Neural progenitor cell (in vitro differentiated cells): ENCODE measurements at regions not wholly inside any gene's neighbourhood (a gene's known extent, or its start where the extent isn't known, plus 50 kb on each side); places are given as distances from the start of the nearest gene placed in this dataset.

ENCODE experiments used
- DNase-seq: peaks from one replicate; pipeline ENCODE4 v3.0.0-alpha.2; 2016; ENCODE audit warnings: low spot score
- H2AFZ ChIP-seq: fragments of 200-600 bp; sonication (generic); replicated peaks from 2 replicates; pipeline ENCODE4 v1.6.1; 2016; ENCODE audit warnings: antibody characterized with exemption
- H3F3A ChIP-seq: fragments of 200-600 bp; sonication (generic); 2 replicates; pipeline ENCODE4 v1.6.1; 2016; ENCODE audit warnings: antibody characterized with exemption, low read depth
- H3K27ac ChIP-seq: fragments of 200-600 bp; sonication (generic); 2 replicates; pipeline ENCODE4 v1.5.1; 2016; ENCODE audit warnings: mild to moderate bottlenecking
- H3K27me3 ChIP-seq: fragments of 200-600 bp; sonication (generic); 2 replicates; pipeline ENCODE4 v1.6.1; 2016; ENCODE audit warnings: mild to moderate bottlenecking, moderate library complexity
- H3K36me3 ChIP-seq: fragments of 200-600 bp; sonication (generic); 2 replicates; pipeline ENCODE4 v1.5.1; 2016
- H3K4me1 ChIP-seq: fragments of 200-600 bp; sonication (generic); 2 replicates; pipeline ENCODE4 v1.6.1; 2016; ENCODE audit warnings: mixed run types
- H3K4me2 ChIP-seq: fragments of 200-600 bp; sonication (generic); 2 replicates; pipeline ENCODE4 v1.6.1; 2016
- H3K4me3 ChIP-seq: fragments of 200-600 bp; sonication (generic); 2 replicates; pipeline ENCODE4 v1.5.1; 2016
- H3K79me2 ChIP-seq: fragments of 200-600 bp; sonication (generic); 2 replicates; pipeline ENCODE4 v1.6.1; 2016; ENCODE audit warnings: low read depth
- H3K9ac ChIP-seq: fragments of 200-600 bp; sonication (generic); 2 replicates; pipeline ENCODE4 v1.6.1; 2016
- H3K9me3 ChIP-seq: fragments of 200-600 bp; sonication (generic); 2 replicates; pipeline ENCODE4 v1.5.1; 2016; ENCODE audit warnings: low read depth
- H4K20me1 ChIP-seq: fragments of 200-600 bp; sonication (generic); 2 replicates; pipeline ENCODE4 v1.6.1; 2016; ENCODE audit warnings: low read depth
- H3K27ac Mint-ChIP-seq: 3 replicates; pipeline ENCODE4 v1.8.0; 2021; ENCODE audit warnings: mixed read lengths
- H3K27me3 Mint-ChIP-seq: 2 replicates; pipeline ENCODE4 v1.8.0; 2022; ENCODE audit warnings: low read depth, mild to moderate bottlenecking, inconsistent platforms, moderate library complexity, mixed read lengths; ENCODE audit not compliant: insufficient read depth
- H3K36me3 Mint-ChIP-seq: 3 replicates; pipeline ENCODE4 v1.8.0; 2021; ENCODE audit warnings: mixed read lengths
- H3K4me1 Mint-ChIP-seq: 3 replicates; pipeline ENCODE4 v1.8.0; 2021; ENCODE audit warnings: mixed read lengths
- H3K4me3 Mint-ChIP-seq: 3 replicates; pipeline ENCODE4 v1.8.0; 2021; ENCODE audit warnings: mild to moderate bottlenecking, moderate library complexity, mixed read lengths
- H3K9me3 Mint-ChIP-seq: 3 replicates; pipeline ENCODE4 v1.8.0; 2020; ENCODE audit warnings: mixed read lengths
- EZH2 ChIP-seq: fragments of 200-600 bp; sonication (generic); IDR thresholded peaks from 2 replicates; pipeline ENCODE4 v1.6.1; 2017; ENCODE audit warnings: antibody characterized with exemption, mild to moderate bottlenecking, moderate library complexity
- EZH2phosphoT487 ChIP-seq: fragments of 200-600 bp; sonication (generic); IDR thresholded peaks from 2 replicates; pipeline ENCODE4 v1.6.1; 2017; ENCODE audit warnings: antibody characterized with exemption
- TF ChIP-seq, protein P1 (sequence below): fragments of 200-600 bp; sonication (generic); IDR thresholded peaks from 2 replicates; pipeline ENCODE4 v1.5.1; 2017; ENCODE audit warnings: antibody characterized with exemption, mild to moderate bottlenecking

DNA sequence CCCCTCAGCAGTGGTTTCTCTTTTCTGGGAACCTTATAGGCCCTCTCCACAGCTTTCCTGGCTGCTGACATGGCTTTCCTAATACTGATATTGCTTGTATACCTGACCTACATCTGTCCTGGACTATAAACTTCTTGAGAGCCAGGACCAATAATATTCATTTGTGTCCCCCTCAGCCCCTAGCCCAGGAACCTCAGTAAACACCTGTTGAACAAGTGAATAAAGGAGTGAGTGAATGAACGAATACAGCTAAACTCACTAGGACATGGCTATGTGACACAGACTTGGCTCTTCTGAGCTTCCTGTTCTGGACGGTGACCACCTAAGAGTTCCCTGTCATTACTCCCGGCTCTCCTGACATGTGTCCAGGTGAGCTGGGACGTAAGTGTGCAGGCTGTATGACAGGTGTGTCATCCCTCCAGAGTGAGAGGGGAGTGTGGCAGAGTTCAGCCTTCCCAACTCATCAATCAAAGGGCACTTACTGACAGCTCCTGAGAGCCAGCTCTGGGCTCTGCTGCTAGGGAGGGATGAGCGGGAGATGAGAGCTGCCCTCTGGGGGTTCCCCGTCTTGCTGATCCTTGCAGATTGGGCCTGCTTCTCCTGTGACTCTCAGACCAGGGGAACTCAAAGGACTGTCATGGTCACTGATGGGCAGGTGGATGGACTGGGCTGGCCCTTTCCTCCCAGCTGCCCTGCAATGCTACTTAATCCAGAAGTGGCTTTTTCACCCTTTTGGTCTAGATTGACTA lies 84.5 kb downstream of the HIF1AN start:
- no peak overlapping the region for H3K4me3 ChIP-seq
- H3K27ac ChIP-seq: no peak overlapping the region
- no peak overlapping the region for H3K9ac ChIP-seq
- no peaks in the 10 kb centered on the region for H3F3A ChIP-seq
- no peak overlapping the region for H3K4me2 ChIP-seq
- Mint-ChIP-seq H3K9me3 (no peaks in the 10 kb centered on the region), H3K4me3 (no peak overlapping the region), H3K4me1 (peaks cover 4% of the 10 kb centered on the region), H3K27ac (no peak overlapping the region), H3K27me3 (peaks cover 12% of the 10 kb centered on the region), H3K36me3 (no peaks in the 10 kb centered on the region)
- H3K27me3 ChIP-seq: peaks cover 95% of the 10 kb centered on the region
- TF ChIP-seq EZH2phosphoT487 (no peak), EZH2 (no peak)
- TF ChIP-seq, protein P1, sequence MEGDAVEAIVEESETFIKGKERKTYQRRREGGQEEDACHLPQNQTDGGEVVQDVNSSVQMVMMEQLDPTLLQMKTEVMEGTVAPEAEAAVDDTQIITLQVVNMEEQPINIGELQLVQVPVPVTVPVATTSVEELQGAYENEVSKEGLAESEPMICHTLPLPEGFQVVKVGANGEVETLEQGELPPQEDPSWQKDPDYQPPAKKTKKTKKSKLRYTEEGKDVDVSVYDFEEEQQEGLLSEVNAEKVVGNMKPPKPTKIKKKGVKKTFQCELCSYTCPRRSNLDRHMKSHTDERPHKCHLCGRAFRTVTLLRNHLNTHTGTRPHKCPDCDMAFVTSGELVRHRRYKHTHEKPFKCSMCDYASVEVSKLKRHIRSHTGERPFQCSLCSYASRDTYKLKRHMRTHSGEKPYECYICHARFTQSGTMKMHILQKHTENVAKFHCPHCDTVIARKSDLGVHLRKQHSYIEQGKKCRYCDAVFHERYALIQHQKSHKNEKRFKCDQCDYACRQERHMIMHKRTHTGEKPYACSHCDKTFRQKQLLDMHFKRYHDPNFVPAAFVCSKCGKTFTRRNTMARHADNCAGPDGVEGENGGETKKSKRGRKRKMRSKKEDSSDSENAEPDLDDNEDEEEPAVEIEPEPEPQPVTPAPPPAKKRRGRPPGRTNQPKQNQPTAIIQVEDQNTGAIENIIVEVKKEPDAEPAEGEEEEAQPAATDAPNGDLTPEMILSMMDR: no peak
- H4K20me1 ChIP-seq: peaks cover 7% of the 10 kb centered on the region
- H3K9me3 ChIP-seq: no peaks in the 10 kb centered on the region
- no peak for DNase-seq
- H2AFZ ChIP-seq: no peak overlapping the region
- H3K4me1 ChIP-seq: peaks cover 6% of the 10 kb centered on the region
- H3K79me2 ChIP-seq: no peaks in the 10 kb centered on the region
- no peaks in the 10 kb centered on the region for H3K36me3 ChIP-seq

DNA sequence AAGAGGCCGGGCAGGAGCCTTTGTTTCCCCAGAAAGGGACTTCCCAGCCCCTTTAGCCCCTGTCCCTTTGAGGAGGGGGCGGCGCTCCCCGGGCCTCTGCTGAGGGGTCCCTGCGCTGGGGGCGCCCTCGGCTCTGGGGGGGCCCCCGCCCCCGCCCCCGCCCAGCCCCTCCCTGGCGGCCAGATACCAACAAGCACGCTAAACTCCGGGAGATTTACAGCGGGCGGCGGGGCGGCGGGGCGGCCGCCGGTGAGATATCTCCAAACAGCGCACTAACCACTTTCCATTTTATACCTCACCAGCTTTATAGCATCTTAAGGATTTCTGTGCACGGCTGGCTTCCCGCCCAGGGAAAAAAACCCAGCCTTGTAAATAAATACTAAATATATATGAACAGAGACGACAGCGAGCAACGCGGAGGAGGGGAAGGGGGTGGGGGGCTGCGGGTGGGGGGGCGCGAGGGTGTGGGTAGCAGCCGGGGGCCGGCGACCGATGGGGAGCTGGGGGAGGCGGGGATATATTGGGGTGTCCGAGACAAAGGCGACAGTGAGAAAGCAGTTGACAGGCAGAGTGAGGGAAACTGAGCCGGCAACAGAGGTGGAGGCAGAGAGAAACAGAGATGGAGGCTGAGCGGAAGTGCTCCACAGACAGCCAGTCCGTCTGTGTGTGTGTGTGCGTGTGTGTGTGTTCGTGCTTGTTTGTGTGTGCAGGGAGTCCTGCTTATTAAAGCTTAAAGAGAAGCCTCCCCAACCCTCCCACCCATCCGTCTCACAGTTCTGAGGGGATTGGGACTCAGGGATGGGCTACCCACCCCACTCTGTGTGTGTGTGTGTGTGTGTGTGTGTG lies 85.8 kb downstream of the HIF1AN start:
- no peak overlapping the region for H3K27ac ChIP-seq
- no peaks in the 10 kb centered on the region for H3K36me3 ChIP-seq
- TF ChIP-seq EZH2phosphoT487: no peak
- TF ChIP-seq, protein P1: no peak
- TF ChIP-seq EZH2: no peak
- no peak overlapping the region for H2AFZ ChIP-seq
- peaks cover 96% of the 10 kb centered on the region for H3K27me3 ChIP-seq
- no peak overlapping the region for H3K4me3 Mint-ChIP-seq
- H3K4me3 ChIP-seq: no peak overlapping the region
- no peak overlapping the region for H3K9ac ChIP-seq
- no peaks in the 10 kb centered on the region for H3K36me3 Mint-ChIP-seq
- H3F3A ChIP-seq: no peaks in the 10 kb centered on the region
- peaks cover 10% of the 10 kb centered on the region for H3K4me1 Mint-ChIP-seq
- peaks cover 16% of the 10 kb centered on the region for H3K4me1 ChIP-seq
- H3K9me3 ChIP-seq: no peaks in the 10 kb centered on the region
- no peaks in the 10 kb centered on the region for H3K79me2 ChIP-seq
- no peak overlapping the region for H3K27ac Mint-ChIP-seq
- no peaks in the 10 kb centered on the region for H3K9me3 Mint-ChIP-seq
- H3K4me2 ChIP-seq: no peak overlapping the region
- DNase-seq: no peak
- peaks cover 12% of the 10 kb centered on the region for H4K20me1 ChIP-seq
- peaks cover 14% of the 10 kb centered on the region for H3K27me3 Mint-ChIP-seq

DNA sequence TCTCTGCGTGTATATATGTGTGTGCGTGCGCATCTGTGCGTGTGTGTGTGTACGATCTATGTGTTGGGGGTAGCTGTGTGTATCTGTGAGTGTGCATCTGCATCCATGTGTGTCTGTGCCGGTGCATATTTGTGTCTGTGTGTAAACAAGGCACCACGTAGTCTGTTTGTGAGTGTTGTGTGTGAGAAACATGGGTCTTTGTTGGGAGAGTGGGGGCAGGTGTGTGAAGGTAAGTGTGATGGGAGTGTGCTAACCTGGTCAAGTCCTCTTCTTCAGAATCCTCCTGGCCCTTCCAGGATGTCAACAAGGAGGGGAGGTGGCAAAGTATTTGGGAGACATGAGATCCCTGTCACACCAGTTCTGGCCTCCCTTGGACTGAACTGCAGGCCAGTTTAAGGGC lies 87.2 kb downstream of the HIF1AN start:
- peaks cover 12% of the 10 kb centered on the region for H4K20me1 ChIP-seq
- no peaks in the 10 kb centered on the region for H3K36me3 ChIP-seq
- Mint-ChIP-seq H3K4me1 (peaks cover 12% of the 10 kb centered on the region), H3K4me3 (no peak overlapping the region), H3K36me3 (no peaks in the 10 kb centered on the region), H3K27ac (no peak overlapping the region), H3K9me3 (peaks cover 2% of the 10 kb centered on the region), H3K27me3 (peaks cover 13% of the 10 kb centered on the region)
- peaks cover 88% of the 10 kb centered on the region for H3K27me3 ChIP-seq
- no peaks in the 10 kb centered on the region for H3K79me2 ChIP-seq
- H3K9ac ChIP-seq: no peak overlapping the region
- no peak overlapping the region for H2AFZ ChIP-seq
- no peak overlapping the region for H3K4me2 ChIP-seq
- TF ChIP-seq EZH2 (no peak), EZH2phosphoT487 (no peak)
- TF ChIP-seq, protein P1: no peak
- no peak overlapping the region for H3K27ac ChIP-seq
- no peak for DNase-seq
- H3F3A ChIP-seq: no peaks in the 10 kb centered on the region
- no peaks in the 10 kb centered on the region for H3K9me3 ChIP-seq
- H3K4me3 ChIP-seq: no peak overlapping the region
- H3K4me1 ChIP-seq: peaks cover 16% of the 10 kb centered on the region
